ENCODE measurements at regions not wholly inside any gene's neighbourhood (a gene's known extent, or its start where the extent isn't known, plus 50 kb on each side); places are given as distances from the start of the nearest gene placed in this dataset.
A peak's percentile ranks its signal among the peaks of the same experiment; 100 is the strongest.

- TF ChIP-seq BHLHE40 (IDR thresholded peaks at IDR 0.05; ENCODE audit: borderline replicate concordance in 1 of 2, low read depth in 2 of 2, low read length in 1 of 2) (peak; percentile 46 to 55; a peak in 2 of 4 replicates), RELA (IDR thresholded peaks at IDR 0.05; ENCODE audit: borderline replicate concordance, partially characterized antibody) (no peak), FOXM1 (IDR thresholded peaks at IDR 0.05; ENCODE audit: low read depth, low read length) (peak; percentile 79; the same call in 1 of the 2 replicates), POLR2A (IDR thresholded peaks at IDR 0.05; ENCODE audit: low read depth, low read length) (no peak), CTCF (IDR thresholded peaks at IDR 0.05 in 2 of 3, conservative IDR thresholded peaks at IDR 0.05 in 1 of 3; ENCODE audit: control insufficient read depth in 2 of 3, extremely low read depth in 1 of 3, insufficient read depth in 1 of 3, low read depth in 3 of 3, low read length in 3 of 3) (no peak), SMARCA5 (IDR thresholded peaks at IDR 0.05) (peak; percentile 81), SMAD5 (IDR thresholded peaks at IDR 0.05; ENCODE audit: low read depth) (no peak), MLLT1 (IDR thresholded peaks at IDR 0.05) (no peak), NRF1 (conservative IDR thresholded peaks at IDR 0.05; ENCODE audit: low read depth, low read length) (no peak), BACH1 (IDR thresholded peaks at IDR 0.05; ENCODE audit: borderline replicate concordance) (0 out of 2 replicates have a peak, but pooled peaks have one; percentile 39), RAD51 (IDR thresholded peaks at IDR 0.05) (no peak), WRNIP1 (IDR thresholded peaks at IDR 0.05; ENCODE audit: borderline replicate concordance, low read depth, low read length) (no peak), POU2F2 (IDR thresholded peaks at IDR 0.05; ENCODE audit: borderline replicate concordance, low read depth, low read length) (0 out of 3 replicates have a peak, but pooled peaks have one; percentile 28), EP300 (IDR thresholded peaks at IDR 0.05; ENCODE audit: borderline replicate concordance in 1 of 2, control insufficient read depth in 1 of 2, low read depth in 2 of 2, low read length in 2 of 2) (peak; percentile 93 to 97), ASH2L (IDR thresholded peaks at IDR 0.05; ENCODE audit: borderline replicate concordance, low read depth) (no peak), HDAC6 (IDR thresholded peaks at IDR 0.05; ENCODE audit: unreplicated experiment) (no peak), SREBF1 (IDR thresholded peaks at IDR 0.05; ENCODE audit: low read length) (no peak), ATF7 (IDR thresholded peaks at IDR 0.05; ENCODE audit: low read depth) (peak; percentile 86), USF2 (IDR thresholded peaks at IDR 0.05; ENCODE audit: borderline replicate concordance, low read depth, low read length) (no peak), IKZF1 (conservative IDR thresholded peaks at IDR 0.05) (peak; percentile 28), IKZF2 (IDR thresholded peaks at IDR 0.05) (peak; percentile 66 to 88)
These were observed 128.2 kb upstream of the LAMA2 start (continued) for GRCh38 chr6:128754658-128755256.

Data from GM12878 (cell line).